K562 (cell line): ENCODE measurements at regions not wholly inside any gene's neighbourhood (a gene's known extent, or its start where the extent isn't known, plus 50 kb on each side); places are given as distances from the start of the nearest gene placed in this dataset.
A peak's percentile ranks its signal among the peaks of the same experiment; 100 is the strongest.

Source experiments
- ARID1B ChIP-seq: fragments of 450-650 bp; IDR thresholded peaks from 2 replicates; pipeline ENCODE4 v1.6.1; 2016; ENCODE audit warnings: antibody characterized with exemption, mild to moderate bottlenecking, inconsistent platforms
- CBFA2T2 ChIP-seq: fragments of 450-650 bp; conservative IDR thresholded peaks from 2 replicates; pipeline ENCODE4 v1.6.1; 2017; ENCODE audit warnings: mild to moderate bottlenecking
- CCAR2 ChIP-seq: fragments of 200-400 bp; formaldehyde crosslinking; IDR thresholded peaks from 2 replicates; pipeline ENCODE4 v1.6.1; 2017; ENCODE audit warnings: mild to moderate bottlenecking, low read depth, low read length
- CCNT2 ChIP-seq: IDR thresholded peaks from 2 replicates; pipeline ENCODE4 v1.6.1; 2011; ENCODE audit warnings: borderline replicate concordance, low read depth, mild to moderate bottlenecking, moderate library complexity, mixed read lengths, low read length; ENCODE audit not compliant: insufficient read length; ENCODE audit errors: extremely low read depth
- CEBPG ChIP-seq, 3 experiments: fragments of 200-800 bp in 1 of 3; sonication (Bioruptor generic) in 1 of 3; sonication (generic) in 1 of 3; formaldehyde crosslinking in 1 of 3; IDR thresholded peaks in 2 of 3; conservative IDR thresholded peaks in 1 of 3; 2 replicates each; pipeline versions ENCODE4 v1.6.1 to v1.8.0; 2016 to 2022; ENCODE audit warnings: missing compliant biosample characterization in 2 of 3, missing genetic modification characterization in 2 of 3, mild to moderate bottlenecking in 1 of 3, missing genetic modification reagents in 1 of 3
- CEBPZ ChIP-seq: fragments of 150-350 bp; IDR thresholded peaks from 2 replicates; pipeline ENCODE4 v1.6.1; 2014; ENCODE audit warnings: low read depth, mild to moderate bottlenecking, low read length, borderline replicate concordance
- DPF2 ChIP-seq: fragments of 450-650 bp; IDR thresholded peaks from 2 replicates; pipeline ENCODE4 v1.6.1; 2016
- E2F1 ChIP-seq: sonication (generic); formaldehyde crosslinking; IDR thresholded peaks from 2 replicates; pipeline ENCODE4 v1.8.1; 2023; ENCODE audit warnings: mild to moderate bottlenecking, missing genetic modification reagents, moderate library complexity
- MTA2 ChIP-seq: fragments of 450-650 bp; IDR thresholded peaks from 2 replicates; pipeline ENCODE4 v1.6.1; 2016; ENCODE audit warnings: low read depth
- NFIC ChIP-seq: fragments of 450-650 bp; IDR thresholded peaks from 2 replicates; pipeline ENCODE4 v1.6.1; 2017; ENCODE audit warnings: mild to moderate bottlenecking, inconsistent platforms
- SMARCC2 ChIP-seq: fragments of 450-650 bp; IDR thresholded peaks from 2 replicates; pipeline ENCODE4 v1.6.1; 2017; ENCODE audit warnings: antibody characterized with exemption, moderate library complexity, mild to moderate bottlenecking, low read depth
- TEAD1 ChIP-seq, 2 experiments: fragments of 450-650 bp in 1 of 2; sonication (generic) in 1 of 2; formaldehyde crosslinking; IDR thresholded peaks; 2 replicates each; pipeline versions ENCODE4 v1.4.0 to v1.8.0; 2020 to 2022; ENCODE audit warnings: mild to moderate bottlenecking in 2 of 2, missing genetic modification reagents in 1 of 2
- TRIM24 ChIP-seq, 2 experiments: fragments of 450-650 bp; IDR thresholded peaks; 2 replicates each; pipeline ENCODE4 v1.6.1; 2016
- ZMIZ1 ChIP-seq, 2 experiments: fragments of 150-350 bp in 1 of 2; IDR thresholded peaks; 2 replicates each; pipeline ENCODE4 v1.6.1; 2012 to 2016; ENCODE audit warnings: low read depth in 2 of 2, low read length in 2 of 2, mild to moderate bottlenecking in 1 of 2, moderate library complexity in 1 of 2
- ZNF316 ChIP-seq: fragments of 450-650 bp; IDR thresholded peaks from 2 replicates; pipeline ENCODE4 v1.6.1; 2016
- ZNF408 ChIP-seq: fragments of 250-450 bp; sonication (Bioruptor Pico); IDR thresholded peaks from 2 replicates; pipeline ENCODE4 v1.4.0; 2020; ENCODE audit warnings: low read depth, mild to moderate bottlenecking, moderate library complexity
- ZNF639 ChIP-seq, 2 experiments: fragments of 200-800 bp in 1 of 2; sonication (Bioruptor generic) in 1 of 2; sonication (generic) in 1 of 2; formaldehyde crosslinking in 1 of 2; IDR thresholded peaks in 1 of 2; conservative IDR thresholded peaks in 1 of 2; 2 replicates each; pipeline versions ENCODE4 v1.5.0 to v1.6.1; 2016 to 2020; ENCODE audit warnings: missing compliant biosample characterization in 1 of 2, missing genetic modification characterization in 1 of 2, missing genetic modification reagents in 1 of 2

DNA sequence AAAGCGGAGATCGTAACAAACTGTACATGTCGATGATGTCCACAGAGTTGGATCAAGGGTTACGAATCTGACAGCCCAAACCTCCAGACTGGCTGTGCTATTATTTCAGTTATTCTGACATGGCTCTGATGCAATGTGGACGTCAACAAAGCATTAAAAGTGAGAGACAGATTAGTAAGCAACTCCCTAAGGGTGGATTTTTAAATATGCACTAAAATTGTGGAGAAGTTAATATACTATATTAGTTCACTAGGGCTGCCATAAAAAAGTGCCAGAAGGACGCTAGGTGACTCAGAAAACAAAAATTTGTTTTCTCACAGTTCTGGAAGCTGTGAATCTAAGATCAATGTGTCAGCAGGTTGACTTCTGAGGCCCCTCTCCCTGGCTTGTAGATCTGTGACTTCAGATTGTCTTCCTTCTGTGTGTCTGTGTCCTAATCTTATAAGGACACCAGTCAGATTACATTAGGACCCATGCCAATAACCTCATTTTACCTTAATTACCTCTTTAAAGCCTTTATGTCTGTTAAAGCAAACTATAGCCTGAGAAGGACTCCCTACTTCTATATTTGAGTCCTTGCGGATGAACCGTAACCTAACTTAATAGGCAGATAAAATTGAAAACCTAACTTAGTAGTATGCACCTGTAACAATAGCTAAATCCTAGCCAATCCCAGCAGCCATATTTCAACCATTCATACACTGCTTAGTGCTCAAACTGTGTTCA, 66.0 kb upstream of the BACH1 start (continued):
- no peak for TF ChIP-seq CCAR2
- peak; percentile 53 to 66; a peak in 3 of 4 replicates for TF ChIP-seq TRIM24 (IDR thresholded peaks at IDR 0.05)
- TF ChIP-seq CBFA2T2 = peak; percentile 87
- peak; percentile 91 for TF ChIP-seq ARID1B
- TF ChIP-seq SMARCC2 = 0 out of 2 replicates have a peak, but pooled peaks have one; percentile 29
- TF ChIP-seq CEBPZ = no peak
- peak; percentile 84 for TF ChIP-seq NFIC
- TF ChIP-seq DPF2 = peak; percentile 86
- TF ChIP-seq CEBPG (CRISPR knock-in tag; IDR thresholded peaks at IDR 0.05) = no peak
- peak; percentile 66 to 70 for TF ChIP-seq CEBPG (tag; conservative IDR thresholded peaks at IDR 0.05 in 1 of 2, IDR thresholded peaks at IDR 0.05 in 1 of 2)
- peak in 1 of 2 experiments; percentile 12; a peak in 1 of 4 replicates for TF ChIP-seq ZMIZ1 (IDR thresholded peaks at IDR 0.05; ENCODE audit: low read depth in 2 of 2, low read length in 2 of 2)
- TF ChIP-seq E2F1 (CRISPR knock-in tag) = no peak
- TF ChIP-seq MTA2 = peak; percentile 66; the same call in 1 of the 2 replicates
- TF ChIP-seq CCNT2 = peak; percentile 33
- TF ChIP-seq TEAD1 (CRISPR knock-in tag; IDR thresholded peaks at IDR 0.05) = peak in 1 of 2 experiments; percentile 21; a peak in 1 of 4 replicates
- TF ChIP-seq ZNF639 (CRISPR knock-in tag; conservative IDR thresholded peaks at IDR 0.05 in 1 of 2, IDR thresholded peaks at IDR 0.05 in 1 of 2) = peak in 1 of 2 experiments; percentile 43; a peak in 2 of 4 replicates
- TF ChIP-seq ZNF316 = peak; percentile 4; the same call in 1 of the 2 replicates
- TF ChIP-seq ZNF408 = no peak
